K562 (cell line): ENCODE measurements at regions not wholly inside any gene's neighbourhood (a gene's known extent, or its start where the extent isn't known, plus 50 kb on each side); places are given as distances from the start of the nearest gene placed in this dataset.

Experiments used
- ATAC-seq: fragments of 200-7000 bp; cut with Tn5 transposase; 3 replicates; pipeline ENCODE4 v1.9.1; 2020; ENCODE audit warnings: moderate library complexity
- BruUV-seq: library from RNA; stranded (reverse); fragments of 400-500 nt; replicated peaks from 2 replicates; lab custom pipeline; 2021; lab: Mats Ljungman, UMichigan
- CTCF ChIA-PET: fragments of 300-600 bp; formaldehyde crosslinking; extraction: SDS; loops from one replicate; lab custom pipeline; 2021; ENCODE audit warnings: low intra/inter-chr PET ratio; lab: Yijun Ruan, JAX
- POLR2A ChIA-PET: fragments of 300-600, 350-650 bp; sonication (Branson Sonifier 250); formaldehyde crosslinking; extraction: SDS; loops from one replicate; lab custom pipeline; 2021; ENCODE audit warnings: antibody characterized with exemption, inconsistent platforms; lab: Yijun Ruan, JAX
- DNase-seq, 4 experiments: peaks; one replicate each; pipeline versions ENCODE4 v3.0.0 to v3.0.0-alpha.2; 2011 to 2018; ENCODE audit warnings: low spot score in 3 of 4, mixed read lengths in 3 of 4; ENCODE audit errors: extremely low read depth in 1 of 4
- FAIRE-seq: peaks from 2 replicates; lab custom pipeline; 2011; peaks lifted over from hg19 to GRCh38; lab: Jason Lieb, UNC
- H2AFZ ChIP-seq: 2 replicates; pipeline ENCODE4 v1.6.0; 2011; ENCODE audit warnings: low read depth, low read length, control low read depth, inconsistent platforms
- H3K27ac ChIP-seq: fragments of 200-600 bp; 3 replicates; pipeline ENCODE4 v1.8.0; 2011; ENCODE audit warnings: low read depth, mild to moderate bottlenecking, control low read depth, inconsistent platforms, low read length, moderate library complexity, mixed read lengths; ENCODE audit errors: extremely low read depth
- H3K27me3 ChIP-seq, 2 experiments: fragments of 300-600 bp in 1 of 2; 2 replicates in 1 of 2; 3 replicates in 1 of 2; pipeline versions ENCODE4 v1.6.0 to v1.8.0; 2011; ENCODE audit warnings: inconsistent platforms in 2 of 2, low read length in 2 of 2, mild to moderate bottlenecking in 1 of 2, mixed read lengths in 1 of 2, moderate library complexity in 1 of 2; ENCODE audit not compliant: control insufficient read depth in 2 of 2, insufficient read depth in 2 of 2
- H3K36me3 ChIP-seq: fragments of 300-600 bp; 3 replicates; pipeline ENCODE4 v1.8.0; 2011; ENCODE audit warnings: mild to moderate bottlenecking, low read length, inconsistent platforms; ENCODE audit not compliant: control insufficient read depth, insufficient read depth
- H3K4me1 ChIP-seq, 2 experiments: fragments of 200-600 bp in 1 of 2; replicated peaks in 1 of 2; 2 replicates in 1 of 2; 3 replicates in 1 of 2; pipeline versions ENCODE4 v1.5.1 to v1.8.0; 2011; ENCODE audit warnings: inconsistent platforms in 2 of 2, low read length in 2 of 2, mild to moderate bottlenecking in 1 of 2, mixed read lengths in 1 of 2, moderate library complexity in 1 of 2; ENCODE audit not compliant: control insufficient read depth in 2 of 2, insufficient read depth in 2 of 2
- H3K4me2 ChIP-seq: 2 replicates; pipeline ENCODE4 v1.6.1; 2011; ENCODE audit warnings: low read length, control low read depth, inconsistent platforms, mixed read lengths; ENCODE audit not compliant: insufficient read depth
- H3K4me3 ChIP-seq: fragments of 200-600 bp; sonication (generic), shearing (Covaris generic); 2 replicates; pipeline ENCODE4 v1.5.1; 2016; ENCODE audit warnings: control low read depth, inconsistent platforms
- H3K79me2 ChIP-seq: fragments of 200-600 bp; 3 replicates; pipeline ENCODE4 v1.8.0; 2011; ENCODE audit warnings: low read length, inconsistent platforms; ENCODE audit not compliant: control insufficient read depth, insufficient read depth
- H3K9ac ChIP-seq, 2 experiments: 2 replicates each; pipeline versions ENCODE4 v1.6.0 to v1.6.1; 2011; ENCODE audit warnings: low read depth in 2 of 2, low read length in 2 of 2, control low read depth in 1 of 2, inconsistent platforms in 1 of 2, mild to moderate bottlenecking in 1 of 2, mixed read lengths in 1 of 2; ENCODE audit not compliant: insufficient read depth in 1 of 2
- H3K9me1 ChIP-seq: one replicate; pipeline ENCODE4 v1.6.0; 2011; ENCODE audit warnings: inconsistent platforms, mild to moderate bottlenecking, low read length, moderate library complexity; ENCODE audit not compliant: control insufficient read depth, insufficient read depth
- H3K9me3 ChIP-seq: replicated peaks from 2 replicates; pipeline ENCODE4 v1.5.1; 2011; ENCODE audit warnings: low read depth, low read length, inconsistent platforms; ENCODE audit not compliant: control insufficient read depth, insufficient read depth
- H4K20me1 ChIP-seq: replicated peaks from 2 replicates; pipeline ENCODE4 v1.6.1; 2011; ENCODE audit warnings: low read length, inconsistent platforms, mixed read lengths; ENCODE audit not compliant: control insufficient read depth, insufficient read depth
- BDP1 ChIP-seq: IDR thresholded peaks from 3 replicates; pipeline ENCODE4 v1.6.1; 2011; ENCODE audit not compliant: insufficient read length, insufficient read depth
- GATAD2A ChIP-seq: fragments of 450-650 bp; IDR thresholded peaks from 2 replicates; pipeline ENCODE4 v1.6.1; 2017
- HMGN3 ChIP-seq: IDR thresholded peaks from 2 replicates; pipeline ENCODE4 v1.6.1; 2011; ENCODE audit warnings: borderline replicate concordance, low read depth, mild to moderate bottlenecking, mixed read lengths, low read length; ENCODE audit not compliant: insufficient read length; ENCODE audit errors: extremely low read depth
- JUND ChIP-seq, 2 experiments: IDR thresholded peaks; 2 replicates in 1 of 2; 3 replicates in 1 of 2; pipeline ENCODE4 v1.6.1; 2011; ENCODE audit warnings: borderline replicate concordance in 2 of 2, low read depth in 2 of 2, low read length in 2 of 2, improper control_type of control experiment in 1 of 2, missing biosample characterization in 1 of 2, missing genetic modification characterization in 1 of 2, missing genetic modification reagents in 1 of 2
- RBBP5 ChIP-seq: fragments of 200-600 bp; sonication (generic); IDR thresholded peaks from 2 replicates; pipeline ENCODE4 v1.6.1; 2012; ENCODE audit warnings: borderline replicate concordance, mild to moderate bottlenecking, low read length, control low read depth, inconsistent platforms; ENCODE audit not compliant: insufficient read depth, poor library complexity, severe bottlenecking
- ZNF121 ChIP-seq: sonication (generic); formaldehyde crosslinking; conservative IDR thresholded peaks from 2 replicates; pipeline ENCODE4 v1.8.0; 2022; ENCODE audit warnings: missing genetic modification reagents
- WGBS: fragments of 100-300 bp; shearing (Covaris generic); methylation state at CpG from one replicate; pipeline ENCODE4 v1.1.6; 2016; ENCODE audit warnings: low coverage, mixed read lengths; ENCODE audit not compliant: insufficient coverage; ENCODE audit errors: missing lambda C conversion rate; 5-methylcytosine and 5-hydroxymethylcytosine counted together
- in situ Hi-C: fragments of 300-500 bp; cut with MboI; formaldehyde crosslinking; loops from 4 replicates; pipeline ENCODE4 v1.15.0; 2018; ENCODE audit warnings: inconsistent platforms, mixed read lengths
- intact Hi-C: fragments of 100-400 bp; cut with micrococcal nuclease; formaldehyde crosslinking; loops from 2 replicates; pipeline ENCODE4 v1.14.2; 2022

DNA sequence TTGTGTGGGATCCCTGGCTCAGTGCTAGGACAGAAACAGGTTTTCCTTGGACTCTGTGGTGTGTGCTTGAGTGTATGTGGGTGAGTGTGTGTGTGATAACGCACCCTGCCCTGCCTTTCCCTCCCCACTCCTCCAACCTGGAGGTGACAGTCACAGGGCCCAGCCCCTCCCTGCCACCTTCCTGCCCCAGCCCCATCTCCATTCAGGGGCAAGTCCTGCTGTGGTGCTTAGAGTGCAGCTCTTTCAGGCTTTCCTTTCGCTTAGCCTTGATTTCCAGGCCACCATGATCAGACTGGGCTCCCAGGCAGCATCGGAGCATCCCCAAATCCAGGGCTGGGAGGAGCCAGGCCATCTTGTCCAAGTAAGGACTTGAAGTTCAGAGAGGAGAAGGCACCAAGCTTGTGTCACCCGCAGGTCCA is 185.2 kb downstream of the ZFP36L2 start:
- peak overlapping the region; percentile 39 to 73 for H3K9ac ChIP-seq
- H3K4me1 ChIP-seq = peaks cover 50 to 53% of the 10 kb centered on the region in 2 experiments
- ChIA-PET POLR2A (interaction anchor here (0.6 to 2.3 kb wide), 7 partner anchors 10 to 684 kb away, joined by 3 to 10 read pairs (median 4); partner anchors contain the start of gene ZFP36L2), CTCF (no interaction called here)
- TF ChIP-seq ZNF121 (CRISPR knock-in tag) (peak; percentile 43; the same call in 1 of the 2 replicates), JUND (IDR thresholded peaks at IDR 0.05; ENCODE audit: borderline replicate concordance, low read depth, low read length) (peak; percentile 22; the same call in 1 of the 2 replicates), JUND (tag; IDR thresholded peaks at IDR 0.05; ENCODE audit: borderline replicate concordance, low read depth, low read length) (peak; percentile 24; the same call in 1 of the 3 replicates), BDP1 (no peak), RBBP5 (peak; percentile 29), HMGN3 (no peak), GATAD2A (peak; percentile 78)
- DNase-seq = peak; percentile 41 to 68 (median 49)
- no peaks in the 10 kb centered on the region for H3K9me1 ChIP-seq
- no peaks in the 10 kb centered on the region for H3K36me3 ChIP-seq
- no peaks in the 10 kb centered on the region for H3K9me3 ChIP-seq
- H3K4me2 ChIP-seq = peak overlapping the region; percentile 56
- no TSS peak for BruUV-seq
- peak overlapping the region; percentile 62 for H3K27ac ChIP-seq
- H3K79me2 ChIP-seq = no peaks in the 10 kb centered on the region
- FAIRE-seq = peak; percentile 55
- peak; percentile 46 for ATAC-seq
- no peaks in the 10 kb centered on the region for H4K20me1 ChIP-seq
- H3K27me3 ChIP-seq = no peaks in the 10 kb centered on the region
- H2AFZ ChIP-seq = peak overlapping the region; percentile 54
- in situ Hi-C loops (no loop called here), intact Hi-C loops (loop anchor here (5.0 kb wide), 1 partner anchor 186 kb away; the partner anchor contains the start of gene ZFP36L2)
- 24% methylated on average over 3 of the region's 4 CpGs for WGBS
- no peak overlapping the region for H3K4me3 ChIP-seq
